CD4-positive, alpha-beta T cell treated with Interleukin-2 at 100 ng/mL for 4 hours (primary cell): ENCODE measurements at regions not wholly inside any gene's neighbourhood (a gene's known extent, or its start where the extent isn't known, plus 50 kb on each side); places are given as distances from the start of the nearest gene placed in this dataset.

Experiments used
- DNase-seq: peaks from one replicate; pipeline ENCODE4 v3.0.0-alpha.2; 2020; ENCODE audit warnings: low spot score

DNA sequence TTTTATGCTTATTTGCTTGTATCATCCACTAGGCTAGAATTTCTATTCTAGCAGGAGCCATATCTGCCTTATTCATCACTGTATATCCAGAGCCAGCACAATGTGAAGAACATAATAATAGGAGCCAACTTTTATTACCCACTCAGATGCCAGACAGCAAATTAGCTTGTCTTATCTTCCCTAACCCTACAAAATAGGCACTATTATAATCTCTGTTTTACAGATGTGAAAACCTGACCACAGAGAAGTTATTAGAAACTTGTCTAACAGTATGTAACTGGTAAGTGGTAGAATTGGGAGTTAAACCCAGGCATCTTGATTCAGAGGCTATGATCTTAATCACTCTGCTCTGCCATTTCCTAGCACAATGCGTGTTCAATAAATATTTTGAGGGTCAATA lies 579.5 kb downstream of the CAAP1 start:
- DNase-seq: no peak

DNA sequence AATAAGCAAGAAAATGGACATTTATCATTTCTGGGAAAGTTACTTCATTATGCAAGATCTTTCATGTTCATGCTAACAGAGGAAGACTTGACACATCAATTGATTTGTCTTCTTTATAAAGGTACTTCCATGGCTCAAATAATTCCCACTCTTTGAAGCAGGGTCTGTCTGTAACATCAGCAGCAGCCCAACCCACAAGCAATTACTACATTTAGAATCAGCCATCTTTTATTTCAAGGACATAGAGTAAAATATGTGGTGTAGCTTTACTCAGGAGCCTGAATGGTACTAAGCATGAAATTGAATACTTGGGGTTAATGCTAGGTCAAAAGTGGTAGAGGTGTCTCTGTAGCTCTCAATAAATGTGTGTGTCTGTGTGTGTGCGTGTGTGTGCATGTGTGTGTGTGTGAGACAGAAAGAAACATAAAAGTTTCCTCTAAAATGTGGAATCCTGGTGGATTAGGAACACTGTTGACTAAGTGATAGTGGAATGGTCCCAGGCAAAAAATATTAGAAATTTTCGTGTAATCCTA lies 581.1 kb downstream of the CAAP1 start:
- no peak for DNase-seq

DNA sequence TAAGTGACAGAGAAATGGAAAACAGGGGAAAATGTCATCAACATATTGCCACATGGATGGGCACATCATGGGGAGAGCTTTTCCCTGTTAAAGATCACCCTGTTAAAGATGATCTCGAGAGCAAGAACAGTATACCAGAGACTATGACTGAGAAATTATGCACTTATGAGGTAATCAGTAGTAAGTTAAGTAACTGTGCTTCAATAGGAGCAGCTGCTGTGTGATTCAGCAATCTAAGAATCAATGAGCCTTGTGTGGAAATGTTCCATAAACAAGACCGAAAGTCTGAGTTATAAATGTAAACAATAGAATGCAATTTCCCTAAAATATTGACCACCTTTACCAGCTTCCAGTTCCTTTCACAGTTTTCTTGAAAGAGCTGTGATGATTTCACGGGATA lies 582.3 kb downstream of the CAAP1 start:
- no peak for DNase-seq

DNA sequence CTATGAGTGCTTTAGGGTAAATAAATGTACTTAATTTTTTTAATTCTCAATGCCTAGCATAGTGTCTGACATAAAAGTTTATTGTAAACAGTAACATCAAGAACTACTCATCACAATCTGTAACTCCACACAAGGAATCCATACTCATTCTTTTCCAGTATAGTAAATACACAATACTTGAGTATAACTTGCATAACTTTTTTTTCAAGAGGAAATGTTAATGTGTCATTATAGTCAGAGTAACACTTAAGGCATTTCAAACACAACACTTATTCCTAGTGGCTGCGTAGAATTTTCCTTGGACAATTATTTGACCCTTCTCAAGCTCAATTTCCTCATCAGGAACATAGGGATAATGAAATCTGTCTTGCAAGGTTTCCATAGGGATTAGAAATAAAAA lies 584.3 kb downstream of the CAAP1 start:
- no peak for DNase-seq

DNA sequence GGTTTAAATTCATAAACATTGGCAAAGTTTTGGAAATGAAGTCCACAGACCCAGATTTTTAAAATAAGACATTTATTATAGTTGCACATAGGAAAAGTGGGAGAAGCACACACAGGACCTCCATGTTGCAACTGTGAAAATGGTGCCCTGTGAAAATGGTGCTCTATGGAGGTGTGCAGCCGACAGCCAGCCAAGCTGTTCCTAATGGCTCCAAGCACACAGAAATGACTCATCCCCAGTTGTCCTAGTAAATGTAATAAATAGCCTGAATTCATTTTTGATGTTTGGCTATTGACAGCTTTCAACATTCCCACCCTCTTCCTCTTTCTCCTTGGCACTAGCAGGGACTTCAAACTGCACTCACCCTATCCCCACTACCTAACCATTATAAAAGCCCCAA lies 590.9 kb downstream of the CAAP1 start:
- DNase-seq: no peak

DNA sequence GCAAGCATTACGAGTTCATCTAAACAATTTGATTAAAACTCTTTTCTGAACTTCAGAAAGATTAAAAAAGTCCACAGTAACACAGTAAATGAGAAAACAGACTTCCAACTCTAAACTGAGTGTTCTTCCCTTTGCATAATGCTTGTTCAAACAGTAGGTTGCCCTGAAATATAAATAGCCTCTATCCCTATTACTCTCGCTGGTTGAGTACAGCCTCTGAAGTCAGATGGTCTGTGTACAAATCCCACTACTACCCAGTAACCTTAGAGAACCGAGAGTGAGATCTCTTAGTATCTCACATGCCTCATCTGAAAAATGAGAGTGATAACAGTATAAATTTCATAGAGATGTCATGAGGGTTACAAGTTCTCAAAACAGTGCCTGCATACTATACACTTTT lies 591.6 kb downstream of the CAAP1 start:
- DNase-seq: no peak

DNA sequence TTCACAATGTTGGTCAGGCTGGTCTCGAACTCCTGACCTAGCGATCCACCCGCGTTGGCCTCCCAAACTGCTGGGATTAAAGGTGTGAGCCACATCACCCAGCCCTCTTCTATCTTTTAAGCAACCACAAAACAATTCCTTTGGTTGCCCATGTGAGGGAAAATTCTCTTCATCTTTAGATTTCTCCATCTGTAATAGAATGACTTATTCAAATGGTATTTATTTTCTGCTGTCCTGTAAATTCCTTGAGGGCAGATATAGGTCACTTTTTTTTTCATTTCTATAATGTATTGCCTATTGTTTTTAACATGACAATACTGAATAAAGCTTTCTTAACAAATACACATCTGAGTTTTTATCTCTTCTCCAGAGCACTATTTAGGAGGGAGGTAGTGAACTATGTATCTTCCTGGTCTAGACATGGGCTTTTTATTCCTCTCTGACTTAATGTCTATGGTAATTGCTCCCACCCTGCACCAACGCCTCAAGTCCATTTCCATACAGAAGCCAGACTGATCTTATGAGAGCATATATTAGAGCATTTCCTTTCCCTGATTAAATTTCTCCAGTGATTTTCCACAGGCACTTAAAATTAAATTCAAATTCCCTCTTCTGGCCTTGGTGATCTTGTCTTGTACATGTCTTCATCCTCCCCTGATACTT lies 595.6 kb downstream of the CAAP1 start:
- DNase-seq: no peak

DNA sequence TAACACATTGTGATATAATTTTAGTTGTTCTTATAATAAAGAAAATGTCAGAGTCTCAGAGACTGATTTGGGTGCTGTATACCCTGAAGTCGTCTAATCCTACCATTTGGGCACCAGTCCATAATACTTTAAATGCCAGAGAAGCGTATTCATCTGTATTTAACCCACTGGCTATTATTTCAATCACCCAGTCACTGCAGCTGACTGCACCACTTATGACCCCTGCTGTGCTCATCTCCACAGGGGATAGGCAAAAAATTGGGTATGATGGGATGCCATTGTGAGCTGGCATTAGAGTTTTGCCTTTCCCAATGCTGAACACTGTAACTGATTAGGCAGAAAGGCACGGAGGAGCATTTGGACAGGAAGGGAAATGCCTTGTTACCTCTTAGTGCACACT lies 599.7 kb downstream of the CAAP1 start:
- DNase-seq: no peak

DNA sequence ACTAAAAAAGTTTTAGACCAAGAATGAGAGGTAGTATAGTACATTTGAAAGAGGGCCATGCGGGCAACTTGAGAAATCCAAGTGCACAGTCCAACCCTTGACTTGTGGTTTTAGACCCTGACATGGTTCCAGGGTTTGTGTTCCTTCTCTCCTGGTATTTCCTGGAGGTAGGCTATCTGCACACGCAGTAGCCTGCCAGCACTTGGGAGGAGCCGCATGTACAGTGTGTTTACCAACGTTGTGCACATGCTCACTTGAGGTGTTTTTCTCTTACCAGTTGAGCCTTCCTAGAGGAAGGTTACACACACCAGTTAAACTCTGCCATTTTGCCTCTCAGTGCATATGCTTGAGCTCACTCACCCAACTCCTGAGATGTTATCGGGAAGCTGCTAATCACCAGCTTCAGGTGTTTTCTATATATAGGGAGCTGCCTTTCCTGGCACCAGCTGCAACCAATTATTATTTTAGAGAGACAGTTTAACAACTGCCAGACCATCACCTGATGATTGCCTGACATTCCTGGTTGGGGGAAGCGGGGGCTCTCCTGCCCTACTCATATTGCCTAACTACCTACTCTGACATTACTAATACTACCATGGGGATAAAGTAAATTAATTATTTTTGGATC lies 593.4 kb upstream of the TUSC1 start:
- DNase-seq: no peak

DNA sequence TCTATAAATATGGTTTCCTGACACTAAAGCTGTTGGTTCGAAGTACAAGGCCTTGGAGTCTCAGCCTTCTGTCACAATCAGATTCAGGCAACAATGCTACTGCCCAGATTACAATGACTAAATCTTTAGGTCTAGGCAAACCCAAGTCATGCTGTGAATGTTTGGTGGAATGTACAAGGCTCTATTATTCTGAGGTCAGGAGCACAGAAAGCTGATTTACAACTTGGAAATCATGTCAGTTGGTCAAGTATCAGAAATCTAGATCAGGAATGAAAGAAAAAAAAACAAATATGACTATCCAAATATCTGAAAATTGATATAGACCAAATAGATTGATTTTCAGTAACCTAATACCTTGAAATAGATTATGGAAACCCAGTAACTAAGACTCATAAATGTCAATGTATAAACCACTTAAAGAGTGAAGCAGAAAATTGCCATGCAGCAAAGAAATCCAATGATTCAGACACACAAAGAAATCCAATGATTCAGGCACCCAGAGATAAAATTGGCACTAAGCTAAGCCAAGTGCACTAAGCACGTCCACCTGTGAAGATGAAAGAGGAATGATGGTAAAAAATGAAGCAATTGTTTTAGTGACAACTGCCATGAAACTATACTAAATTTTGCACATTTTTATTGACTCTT lies 588.0 kb upstream of the TUSC1 start:
- no peak for DNase-seq

DNA sequence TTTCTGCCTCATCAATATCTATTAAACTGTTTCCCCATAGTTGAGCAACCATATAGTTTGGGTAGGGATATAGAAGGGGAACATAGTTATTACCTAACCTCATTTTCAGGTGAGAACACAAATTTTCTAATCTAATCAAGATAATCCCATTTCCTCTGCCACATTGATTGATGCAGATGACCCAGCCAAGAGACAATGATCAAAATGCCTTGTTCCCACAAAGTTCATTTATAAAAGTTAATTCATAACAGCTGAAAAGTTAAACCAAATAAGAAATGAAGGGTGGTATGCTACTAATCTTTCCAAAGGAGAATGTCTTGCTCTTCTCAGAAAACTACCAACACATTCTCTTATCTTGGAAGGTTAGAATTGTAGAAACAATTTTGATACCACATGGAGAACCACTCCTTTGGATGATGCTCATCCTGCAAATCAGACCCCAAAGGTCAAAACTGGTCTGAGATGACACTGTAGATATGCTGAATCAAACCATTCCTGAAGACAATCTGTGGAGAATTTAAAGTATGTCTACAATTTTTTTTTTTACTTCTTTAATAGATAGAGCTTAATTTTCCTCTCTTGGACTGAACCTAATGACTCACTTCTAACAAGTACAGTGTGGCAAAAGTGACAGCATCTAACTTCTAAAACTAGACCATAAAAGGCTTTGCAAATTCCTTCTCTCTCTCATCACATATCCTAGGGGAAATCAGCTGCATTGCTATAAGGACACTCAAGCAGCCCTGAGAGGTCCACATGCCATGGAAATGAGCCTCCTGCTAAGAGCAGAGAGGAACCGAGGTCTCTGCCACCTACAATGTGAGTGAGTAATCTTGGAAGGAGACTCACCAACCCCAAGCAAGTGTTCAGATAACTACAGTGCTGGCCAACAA lies 586.7 kb upstream of the TUSC1 start:
- DNase-seq: no peak

DNA sequence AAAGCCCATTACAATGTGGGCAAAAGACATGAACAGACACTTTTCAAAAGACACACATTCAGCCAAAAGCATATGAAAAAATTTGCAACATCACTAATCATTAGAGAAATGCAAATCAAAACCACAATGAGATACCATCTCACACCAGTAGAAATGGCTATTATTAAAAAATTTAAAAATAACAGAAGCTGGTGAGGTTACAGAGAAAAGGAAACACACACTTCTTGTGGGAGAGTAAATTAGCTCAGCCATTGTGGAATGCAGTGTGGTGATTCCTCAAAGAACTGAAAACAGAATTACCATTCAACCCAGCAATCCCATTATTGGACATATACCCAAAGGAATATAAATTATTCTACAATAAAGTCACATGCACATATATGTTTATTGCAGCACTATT lies 585.2 kb upstream of the TUSC1 start:
- no peak for DNase-seq

DNA sequence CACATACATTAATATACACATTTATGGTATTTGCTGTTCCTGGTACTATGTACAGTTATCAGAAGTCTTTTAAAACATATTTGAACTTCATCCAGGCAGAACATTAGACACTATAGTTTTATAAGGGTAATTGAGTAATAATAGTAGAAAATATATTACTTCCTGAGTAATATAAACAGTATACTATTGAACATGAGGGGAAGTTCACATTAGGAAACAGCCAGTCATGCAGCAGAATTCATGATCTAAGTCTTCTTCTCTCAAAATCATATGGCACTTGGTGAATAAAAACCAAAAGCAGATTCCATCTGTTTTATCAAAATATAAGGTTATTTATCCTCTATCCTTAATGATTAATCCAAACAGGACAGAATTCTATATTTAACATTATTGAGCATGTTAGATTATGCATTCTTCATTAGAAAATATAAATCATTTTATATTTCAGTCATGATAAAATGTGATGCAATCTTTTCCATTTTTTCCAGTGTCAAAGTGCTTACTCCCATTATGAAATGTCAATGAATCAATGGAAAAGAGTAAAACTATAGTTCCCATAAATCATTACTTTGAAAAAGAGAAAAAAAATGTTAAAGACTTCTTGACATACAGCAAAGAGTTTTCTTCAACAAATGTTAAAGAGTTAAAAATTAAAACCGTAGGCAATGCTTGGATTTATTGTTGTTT lies 584.3 kb upstream of the TUSC1 start:
- no peak for DNase-seq

DNA sequence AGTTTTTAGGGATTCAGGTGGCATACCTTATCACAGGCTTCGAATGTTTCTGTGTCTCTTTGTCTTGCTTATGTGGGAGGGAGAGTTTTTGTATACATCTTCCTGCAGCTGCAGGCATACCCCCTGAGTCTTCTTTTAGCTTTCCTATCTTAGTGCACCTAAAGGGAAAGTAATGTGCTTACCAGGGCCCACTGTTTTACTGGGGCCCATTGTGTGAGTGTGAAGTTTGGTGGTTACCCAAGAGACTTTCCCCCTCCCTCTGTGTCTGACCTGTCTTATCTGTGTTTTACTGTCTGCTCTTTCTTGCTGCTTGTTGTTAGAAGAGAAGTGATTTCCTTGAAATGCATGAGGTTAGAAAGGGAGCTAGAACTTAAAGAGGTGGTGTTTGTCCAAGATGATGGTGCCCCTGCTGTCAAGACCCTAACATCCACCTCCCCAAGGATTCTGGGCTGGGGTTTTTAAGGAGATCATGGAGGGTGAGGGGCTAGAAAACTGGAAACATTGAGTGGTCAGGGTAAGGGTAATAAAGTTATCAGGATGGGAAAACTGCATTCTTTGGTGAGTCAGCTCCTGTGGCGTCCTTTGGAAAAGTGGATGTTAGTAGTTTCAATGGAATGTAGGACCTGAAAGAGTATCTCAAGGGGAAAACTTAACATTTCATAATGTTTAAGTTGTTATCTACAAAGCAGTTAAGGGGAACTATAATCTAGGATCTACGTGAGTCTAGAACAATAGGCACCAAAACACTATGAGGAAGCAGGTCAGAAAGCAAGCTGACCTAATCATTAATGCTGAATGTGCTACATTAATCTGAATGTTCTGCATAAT lies 583.5 kb upstream of the TUSC1 start:
- DNase-seq: no peak

DNA sequence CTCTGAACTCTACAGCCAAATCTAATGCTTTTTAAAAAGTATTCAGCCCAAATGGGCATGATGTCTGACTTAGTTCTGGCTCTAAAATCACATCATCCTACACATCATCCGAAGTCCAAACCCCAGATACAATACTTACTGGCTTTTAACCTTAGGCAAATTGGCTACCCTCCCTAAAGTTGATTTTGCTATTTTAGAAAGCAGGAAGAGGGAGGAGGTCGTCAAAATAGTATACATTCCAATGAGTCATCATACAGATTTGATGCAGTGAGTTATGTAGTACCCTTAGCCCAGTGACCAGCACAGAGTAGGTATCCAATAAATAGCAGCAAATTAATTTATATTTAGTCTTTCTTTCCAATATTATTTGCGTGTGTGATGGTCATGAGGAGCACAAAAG lies 582.0 kb upstream of the TUSC1 start:
- no peak for DNase-seq

DNA sequence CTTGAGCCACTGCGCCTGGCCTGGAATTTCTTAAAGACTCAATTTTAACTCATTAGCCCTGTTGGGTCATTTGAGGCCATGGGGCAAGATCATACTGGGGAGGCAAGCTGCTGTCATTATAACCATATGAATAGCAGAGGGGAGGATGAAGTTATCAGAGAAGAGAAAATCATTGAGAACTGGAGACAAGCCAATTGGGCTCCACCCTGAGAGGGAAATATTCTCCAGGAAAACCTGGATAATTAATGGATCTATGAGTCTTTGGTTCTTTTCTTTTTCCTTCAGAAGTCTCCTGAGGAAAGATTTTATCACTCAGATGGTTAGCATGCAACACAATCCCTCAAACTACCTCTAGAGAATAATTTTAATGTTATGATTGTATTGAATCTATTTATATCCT lies 569.6 kb upstream of the TUSC1 start:
- no peak for DNase-seq

DNA sequence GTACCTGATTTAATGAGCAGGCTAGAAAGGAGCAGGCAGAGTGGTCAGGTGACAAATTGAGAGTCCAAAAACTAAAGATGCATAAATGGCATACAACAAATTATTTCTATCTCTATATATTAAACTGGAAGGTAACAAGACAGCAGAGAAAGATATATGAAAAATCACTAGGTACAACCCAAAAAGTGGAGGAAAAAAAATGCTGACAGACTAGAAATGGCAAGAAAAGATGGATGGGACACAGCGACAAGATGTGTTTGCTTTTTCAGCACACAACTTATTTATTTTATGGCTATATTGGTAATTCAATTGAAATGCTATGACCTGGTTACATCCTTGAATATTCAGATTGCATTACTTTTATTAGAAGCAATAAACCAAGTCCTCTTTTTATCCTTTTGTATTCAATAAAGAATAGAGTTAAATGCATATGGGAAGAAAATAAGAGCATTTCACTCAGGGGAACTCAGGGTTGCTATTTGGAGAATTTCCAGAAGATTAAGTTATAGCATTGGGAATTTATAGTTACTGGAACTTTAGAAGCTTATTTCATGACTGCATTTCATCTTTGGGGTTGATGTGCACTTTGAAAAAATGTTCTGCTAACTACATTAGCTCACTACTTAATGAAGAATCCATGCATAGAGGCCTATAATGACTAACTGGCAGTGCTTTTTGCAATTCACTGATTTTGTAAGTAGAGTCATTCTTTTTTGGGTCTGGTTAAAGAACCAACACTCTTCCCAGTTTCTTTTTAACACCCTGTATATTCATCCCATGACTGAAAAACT lies 566.6 kb upstream of the TUSC1 start:
- DNase-seq: no peak

DNA sequence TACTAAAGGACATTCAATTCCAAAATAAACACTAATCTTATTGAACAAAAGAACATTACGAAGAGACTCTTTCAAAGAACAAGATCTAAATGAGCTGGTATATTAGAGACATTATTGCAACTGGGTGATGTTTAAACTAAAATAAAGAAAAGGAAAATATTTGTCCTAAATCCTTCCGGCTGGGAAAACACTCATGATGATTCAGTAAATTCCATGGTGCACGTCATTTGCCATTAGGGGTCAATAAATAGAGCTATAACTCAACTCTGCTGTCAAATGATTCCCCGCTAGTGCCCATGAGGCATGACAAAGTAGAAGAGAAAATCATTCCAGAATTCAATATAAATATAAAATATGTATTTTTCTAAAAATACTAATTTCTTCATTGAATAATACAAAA lies 565.5 kb upstream of the TUSC1 start:
- no peak for DNase-seq

DNA sequence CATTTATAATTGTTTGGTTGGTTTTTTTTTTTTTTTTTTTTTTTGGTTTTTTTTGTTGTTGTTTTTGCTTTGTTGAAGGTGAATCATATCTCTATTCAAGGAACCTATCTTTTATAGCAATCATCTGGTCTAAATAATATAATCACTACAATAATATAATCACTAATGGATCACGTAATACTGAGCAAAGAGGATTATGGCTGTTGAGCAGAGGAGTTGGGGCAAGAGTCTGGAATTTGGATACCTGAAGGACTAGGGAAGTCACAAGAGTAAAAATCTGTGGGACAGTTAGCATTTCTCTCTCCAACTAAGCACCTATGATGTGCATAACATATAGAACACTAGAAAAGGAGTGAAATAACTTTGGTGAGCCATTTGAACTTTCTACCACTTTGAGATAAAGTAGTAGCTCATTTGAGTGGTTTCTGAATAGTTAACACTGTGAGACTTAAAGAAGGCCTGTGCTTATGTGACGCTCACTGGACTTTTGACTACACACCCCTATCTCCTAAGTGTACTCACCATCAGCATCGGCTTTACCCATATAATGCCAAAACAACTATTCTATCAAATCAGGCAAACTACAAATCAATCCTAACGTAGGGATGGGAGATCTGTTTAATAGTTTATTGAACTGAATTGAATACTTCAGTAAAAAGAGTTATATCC lies 564.9 kb upstream of the TUSC1 start:
- no peak for DNase-seq

DNA sequence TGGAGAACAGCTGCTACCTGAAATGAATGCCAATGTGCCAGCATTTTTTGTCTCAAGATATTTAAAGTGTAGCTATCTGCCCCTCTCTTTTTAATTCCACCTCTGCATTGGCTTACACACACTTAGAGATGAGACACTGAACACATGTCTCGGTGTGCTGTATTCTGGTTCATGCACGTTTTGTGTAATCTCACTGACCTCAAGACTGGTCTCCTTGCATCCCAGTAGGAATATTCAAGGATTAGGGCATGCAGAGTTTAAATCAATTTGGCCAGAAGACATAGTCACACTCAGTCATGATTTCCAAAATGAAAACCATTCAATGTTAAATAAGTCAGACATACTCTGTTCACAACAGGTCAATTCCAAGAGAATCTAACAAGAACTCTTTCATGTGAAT lies 561.8 kb upstream of the TUSC1 start:
- DNase-seq: no peak
